Erythroblast (primary cell): ENCODE measurements at regions not wholly inside any gene's neighbourhood (a gene's known extent, or its start where the extent isn't known, plus 50 kb on each side); places are given as distances from the start of the nearest gene placed in this dataset.

Experiments used
- GATA1 ChIP-seq: IDR thresholded peaks from 2 replicates; pipeline ENCODE4 v1.6.1; 2011; ENCODE audit warnings: low read depth, mild to moderate bottlenecking, control low read depth, low read length, moderate library complexity
- POLR2A ChIP-seq: IDR thresholded peaks from 2 replicates; pipeline ENCODE4 v1.6.1; 2011; ENCODE audit warnings: mild to moderate bottlenecking, low read length

DNA sequence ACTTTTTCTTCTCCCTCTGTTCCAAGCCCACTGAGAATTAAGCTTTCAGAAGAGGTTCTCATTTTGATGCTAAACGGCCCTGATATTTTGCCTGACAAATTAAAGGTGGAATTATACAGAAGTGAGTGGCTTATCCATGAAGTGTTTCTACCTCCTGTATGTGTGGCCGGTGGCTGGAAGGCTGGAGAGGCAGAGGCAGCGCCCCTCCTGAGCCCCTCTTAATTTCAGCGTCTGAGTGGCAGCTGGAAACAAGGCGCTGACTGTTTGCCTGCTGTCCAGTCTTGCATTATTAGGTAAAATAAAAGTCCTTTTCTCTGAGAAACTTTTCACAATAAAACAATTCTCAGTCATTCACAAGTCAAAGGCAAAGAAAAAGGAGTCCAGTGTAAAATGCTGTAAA is 685.7 kb downstream of the MCTP2 start:
- TF ChIP-seq POLR2A = no peak
- no peak for TF ChIP-seq GATA1
